CD4-positive, alpha-beta T cell treated with Interleukin-1 beta for 1 hour (primary cell): ENCODE measurements at regions not wholly inside any gene's neighbourhood (a gene's known extent, or its start where the extent isn't known, plus 50 kb on each side); places are given as distances from the start of the nearest gene placed in this dataset.
"Not testable (repeated sequence)": the region's sequence is repeated elsewhere in the genome, so short reads cannot be mapped to it uniquely, and the experiment has no call there.

Source experiments
- DNase-seq, 2 donors: peaks; one replicate each; pipeline ENCODE4 v3.0.0-alpha.2; 2020 to 2022

- DNase-seq = no peak
These were observed 376.2 kb upstream of the GRAMD2B start for GRCh38 chr5:126046846-126047571.

- no peak for DNase-seq
These were observed 371.1 kb upstream of the GRAMD2B start for GRCh38 chr5:126052120-126052519.

- no peak for DNase-seq
These were observed 370.4 kb upstream of the GRAMD2B start for GRCh38 chr5:126052791-126053190.

GRCh38 chr5:126053630-126054029 is 369.6 kb upstream of the GRAMD2B start:
- DNase-seq = no peak

- DNase-seq = no peak
These were observed 368.4 kb upstream of the GRAMD2B start for GRCh38 chr5:126054577-126055347.

GRCh38 chr5:126055348-126055729 is 367.9 kb upstream of the GRAMD2B start:
- DNase-seq = no peak

- DNase-seq = no peak
These were observed 366.9 kb upstream of the GRAMD2B start for GRCh38 chr5:126056352-126056751.

GRCh38 chr5:126056851-126057622 is 366.2 kb upstream of the GRAMD2B start:
- no peak for DNase-seq

GRCh38 chr5:126058392-126058791 is 364.8 kb upstream of the GRAMD2B start:
- DNase-seq = not testable (repeated sequence)

GRCh38 chr5:126062398-126063221 is 360.6 kb upstream of the GRAMD2B start:
- DNase-seq = no peak

GRCh38 chr5:126065061-126065460 is 358.1 kb upstream of the GRAMD2B start:
- DNase-seq = no peak

GRCh38 chr5:126066836-126067235 is 356.4 kb upstream of the GRAMD2B start:
- DNase-seq = no peak

GRCh38 chr5:126067404-126067803 is 355.8 kb upstream of the GRAMD2B start:
- no peak for DNase-seq

GRCh38 chr5:126069329-126069728 is 353.9 kb upstream of the GRAMD2B start:
- no peak for DNase-seq

GRCh38 chr5:126070481-126070880 is 352.7 kb upstream of the GRAMD2B start:
- no peak for DNase-seq

GRCh38 chr5:126074538-126074937 is 348.7 kb upstream of the GRAMD2B start:
- no peak for DNase-seq

- no peak for DNase-seq
These were observed 343.9 kb upstream of the GRAMD2B start for GRCh38 chr5:126079266-126079665.

GRCh38 chr5:126081209-126081608 is 342.0 kb upstream of the GRAMD2B start:
- DNase-seq = no peak

GRCh38 chr5:126093041-126093440 is 330.2 kb upstream of the GRAMD2B start:
- no peak for DNase-seq

GRCh38 chr5:126093718-126094117 is 329.5 kb upstream of the GRAMD2B start:
- no peak for DNase-seq

GRCh38 chr5:126094991-126095390 is 328.2 kb upstream of the GRAMD2B start:
- DNase-seq = no peak

- no peak for DNase-seq
These were observed 326.7 kb upstream of the GRAMD2B start for GRCh38 chr5:126096442-126097006.
